H9 (cell line): ENCODE measurements at regions not wholly inside any gene's neighbourhood (a gene's known extent, or its start where the extent isn't known, plus 50 kb on each side); places are given as distances from the start of the nearest gene placed in this dataset.

ENCODE experiments used
- DNase-seq: peaks from one replicate; pipeline ENCODE4 v3.0.0-alpha.2; 2017
- H2AFZ ChIP-seq: one replicate; pipeline ENCODE4 v1.6.1; 2013; ENCODE audit warnings: mild to moderate bottlenecking, low read length, control low read depth, moderate library complexity
- H2AK5ac ChIP-seq: 2 replicates; pipeline ENCODE4 v1.6.1; 2013; ENCODE audit warnings: low read length, control low read depth, mixed read lengths; ENCODE audit not compliant: insufficient read length
- H2BK120ac ChIP-seq: one replicate; pipeline ENCODE4 v1.6.1; 2013; ENCODE audit warnings: low read depth, mild to moderate bottlenecking, low read length, control low read depth, inconsistent platforms; ENCODE audit not compliant: poor library complexity, severe bottlenecking
- H2BK12ac ChIP-seq: 2 replicates; pipeline ENCODE4 v1.6.1; 2013; ENCODE audit warnings: low read length, control low read depth, mixed read lengths, low read depth; ENCODE audit not compliant: insufficient read length
- H2BK15ac ChIP-seq: 2 replicates; pipeline ENCODE4 v1.6.1; 2013; ENCODE audit warnings: low read depth, low read length, control low read depth
- H2BK20ac ChIP-seq: one replicate; pipeline ENCODE4 v1.6.1; 2013; ENCODE audit warnings: low read depth, mild to moderate bottlenecking, low read length, control low read depth, inconsistent platforms; ENCODE audit not compliant: poor library complexity, severe bottlenecking
- H2BK5ac ChIP-seq: 2 replicates; pipeline ENCODE4 v1.6.1; 2013; ENCODE audit warnings: low read length, control low read depth, mixed read lengths; ENCODE audit not compliant: insufficient read length
- H3K14ac ChIP-seq: 2 replicates; pipeline ENCODE4 v1.6.1; 2013; ENCODE audit warnings: low read length, control low read depth; ENCODE audit not compliant: insufficient read depth
- H3K18ac ChIP-seq: 2 replicates; pipeline ENCODE4 v1.6.1; 2013; ENCODE audit warnings: low read depth, mild to moderate bottlenecking, mixed read lengths, low read length, control low read depth; ENCODE audit not compliant: insufficient read length
- H3K23ac ChIP-seq: 2 replicates; pipeline ENCODE4 v1.6.1; 2013; ENCODE audit warnings: low read length, control low read depth, mixed read lengths, low read depth; ENCODE audit not compliant: insufficient read length
- H3K23me2 ChIP-seq: 2 replicates; pipeline ENCODE4 v1.6.1; 2013; ENCODE audit warnings: low read depth, mild to moderate bottlenecking, mixed read lengths, low read length, control low read depth; ENCODE audit not compliant: insufficient read length, poor library complexity, severe bottlenecking
- H3K27ac ChIP-seq: 2 replicates; pipeline ENCODE4 v1.5.1; 2013; ENCODE audit warnings: low read length, control low read depth, mixed read lengths, low read depth; ENCODE audit not compliant: insufficient read length
- H3K27me3 ChIP-seq: 2 replicates; pipeline ENCODE4 v1.6.1; 2013; ENCODE audit warnings: low read length, control low read depth, inconsistent platforms; ENCODE audit not compliant: insufficient read depth
- H3K4ac ChIP-seq: 2 replicates; pipeline ENCODE4 v1.6.1; 2013; ENCODE audit warnings: low read depth, mild to moderate bottlenecking, control low read depth, inconsistent platforms, low read length, moderate library complexity
- H3K4me1 ChIP-seq: 2 replicates; pipeline ENCODE4 v1.6.1; 2013; ENCODE audit warnings: low read length, control low read depth, inconsistent platforms; ENCODE audit not compliant: insufficient read depth
- H3K4me2 ChIP-seq: 2 replicates; pipeline ENCODE4 v1.6.1; 2013; ENCODE audit warnings: low read length, control low read depth, mixed read lengths; ENCODE audit not compliant: insufficient read length, insufficient read depth
- H3K56ac ChIP-seq: 2 replicates; pipeline ENCODE4 v1.6.1; 2013; ENCODE audit warnings: low read depth, mild to moderate bottlenecking, mixed read lengths, low read length, control low read depth; ENCODE audit not compliant: insufficient read length
- H3K79me1 ChIP-seq: 2 replicates; pipeline ENCODE4 v1.6.1; 2013; ENCODE audit warnings: low read depth, mild to moderate bottlenecking, moderate library complexity, low read length, control low read depth, inconsistent platforms; ENCODE audit not compliant: insufficient read depth, poor library complexity, severe bottlenecking
- H3K79me2 ChIP-seq: 2 replicates; pipeline ENCODE4 v1.6.1; 2013; ENCODE audit warnings: low read length, control low read depth, inconsistent platforms; ENCODE audit not compliant: insufficient read depth
- H3K9ac ChIP-seq: 2 replicates; pipeline ENCODE4 v1.6.1; 2013; ENCODE audit warnings: low read length, control low read depth, mixed read lengths; ENCODE audit not compliant: insufficient read length; ENCODE audit errors: extremely low read depth
- H3K9me3 ChIP-seq: one replicate; pipeline ENCODE4 v1.6.1; 2013; ENCODE audit warnings: low read depth, low read length, inconsistent platforms; ENCODE audit not compliant: control insufficient read depth
- H3T11ph ChIP-seq: one replicate; pipeline ENCODE4 v1.6.1; 2013; ENCODE audit warnings: mild to moderate bottlenecking, low read length, control low read depth, inconsistent platforms
- H4K20me1 ChIP-seq: one replicate; pipeline ENCODE4 v1.6.1; 2013; ENCODE audit not compliant: control insufficient read depth, insufficient read length, insufficient read depth
- H4K5ac ChIP-seq: 2 replicates; pipeline ENCODE4 v1.6.1; 2013; ENCODE audit warnings: low read depth, mild to moderate bottlenecking, mixed read lengths, low read length, control low read depth; ENCODE audit not compliant: insufficient read length
- H4K8ac ChIP-seq: replicated peaks from 2 replicates; pipeline ENCODE4 v1.6.1; 2013; ENCODE audit warnings: low read length, control low read depth, mixed read lengths, low read depth; ENCODE audit not compliant: insufficient read length
- H4K91ac ChIP-seq: 2 replicates; pipeline ENCODE4 v1.6.1; 2013; ENCODE audit warnings: low read depth, mild to moderate bottlenecking, moderate library complexity, mixed read lengths, low read length, control low read depth; ENCODE audit not compliant: insufficient read length
- H3K27ac Mint-ChIP-seq, 3 experiments: 2 replicates in 2 of 3; 3 replicates in 1 of 3; pipeline ENCODE4 v1.8.0; 2020 to 2021; ENCODE audit warnings: mixed read lengths in 3 of 3, mild to moderate bottlenecking in 1 of 3, moderate library complexity in 1 of 3
- H3K27me3 Mint-ChIP-seq: 2 replicates; pipeline ENCODE4 v1.8.0; 2021; ENCODE audit warnings: low read depth, mild to moderate bottlenecking, moderate library complexity, mixed read lengths
- H3K36me3 Mint-ChIP-seq, 3 experiments: 2 replicates in 2 of 3; 3 replicates in 1 of 3; pipeline ENCODE4 v1.8.0; 2020 to 2021; ENCODE audit warnings: low read depth in 3 of 3, mixed read lengths in 3 of 3; ENCODE audit not compliant: insufficient read depth in 1 of 3
- H3K4me1 Mint-ChIP-seq, 2 experiments: 2 replicates each; pipeline ENCODE4 v1.8.0; 2020; ENCODE audit warnings: mixed read lengths in 2 of 2
- H3K4me3 Mint-ChIP-seq, 2 experiments: 2 replicates in 1 of 2; 3 replicates in 1 of 2; pipeline ENCODE4 v1.8.0; 2020 to 2021; ENCODE audit warnings: mild to moderate bottlenecking in 2 of 2, mixed read lengths in 2 of 2, moderate library complexity in 1 of 2
- H3K9me3 Mint-ChIP-seq, 2 experiments: 2 replicates in 1 of 2; 3 replicates in 1 of 2; pipeline ENCODE4 v1.8.0; 2020; ENCODE audit warnings: mild to moderate bottlenecking in 2 of 2, mixed read lengths in 2 of 2, moderate library complexity in 1 of 2
- CTCF ChIP-seq: fragments of 200-600 bp; sonication (generic); conservative IDR thresholded peaks from 3 replicates; pipeline ENCODE4 v1.8.0; 2021; ENCODE audit warnings: antibody characterized with exemption, mild to moderate bottlenecking
- WGBS: extraction: QIAGEN DNeasy Blood & Tissue Kit; methylation state at CpG from one replicate; pipeline ENCODE4 v1.1.7; 2013; ENCODE audit warnings: missing lambda C conversion rate, low lambda C conversion rate, mixed read lengths; ENCODE audit not compliant: insufficient read length; ENCODE audit errors: extremely low coverage; 5-methylcytosine and 5-hydroxymethylcytosine counted together

- no peaks in the 10 kb centered on the region for H3K23me2 ChIP-seq
- Mint-ChIP-seq H3K4me3 (no peak overlapping the region), H3K27me3 (no peaks in the 10 kb centered on the region), H3K36me3 (no peaks in the 10 kb centered on the region), H3K4me1 (peaks cover 10 to 11% of the 10 kb centered on the region in 2 experiments), H3K9me3 (no peaks in the 10 kb centered on the region), H3K27ac (no peak overlapping the region)
- no peaks in the 10 kb centered on the region for H3K79me1 ChIP-seq
- H2BK15ac ChIP-seq, result no peak overlapping the region
- no CpG with 5 or more reads among the region's 1 CpG for WGBS
- no peak overlapping the region for H2BK5ac ChIP-seq
- H4K20me1 ChIP-seq, result no peaks in the 10 kb centered on the region
- DNase-seq, result no peak
- H3K23ac ChIP-seq, result no peak overlapping the region
- H2AK5ac ChIP-seq, result no peak overlapping the region
- no peak overlapping the region for H2BK120ac ChIP-seq
- no peak overlapping the region for H4K5ac ChIP-seq
- no peak overlapping the region for H3K4me2 ChIP-seq
- no peak overlapping the region for H3K4ac ChIP-seq
- H3K79me2 ChIP-seq, result no peaks in the 10 kb centered on the region
- no peaks in the 10 kb centered on the region for H3K27me3 ChIP-seq
- no peak overlapping the region for H2BK20ac ChIP-seq
- H3K14ac ChIP-seq, result no peak overlapping the region
- no peak overlapping the region for H3K18ac ChIP-seq
- no peak overlapping the region for H3K56ac ChIP-seq
- H3K4me1 ChIP-seq, result no peaks in the 10 kb centered on the region; the same call in 1 of the 2 replicates
- H3K9ac ChIP-seq, result no peak overlapping the region
- H3T11ph ChIP-seq, result no peak overlapping the region
- no peak overlapping the region for H2AFZ ChIP-seq
- H3K27ac ChIP-seq, result no peak overlapping the region
- no peaks in the 10 kb centered on the region for H3K9me3 ChIP-seq
- H4K91ac ChIP-seq, result no peak overlapping the region
- TF ChIP-seq CTCF, result no peak
- H4K8ac ChIP-seq, result no peak overlapping the region
- no peak overlapping the region for H2BK12ac ChIP-seq
These were observed 810.6 kb upstream of the PIK3C3 start for GRCh38 chr18:41144441-41144840.
